Ovary (tissue), 3 donors: ENCODE measurements at regions not wholly inside any gene's neighbourhood (a gene's known extent, or its start where the extent isn't known, plus 50 kb on each side); places are given as distances from the start of the nearest gene placed in this dataset.
"Not testable (repeated sequence)": the region's sequence is repeated elsewhere in the genome, so short reads cannot be mapped to it uniquely, and the experiment has no call there.

Experiments used
- POLR2A ChIP-seq: fragments of 450-650 bp; IDR thresholded peaks from one replicate; pipeline ENCODE4 v1.6.1; 2017; ENCODE audit warnings: antibody characterized with exemption, mild to moderate bottlenecking, moderate library complexity
- TF ChIP-seq, protein P1 (sequence below), 3 donors: fragments of 450-650 bp in 2 of 3; fragments of 200-600 bp in 1 of 3; IDR thresholded peaks; one replicate each; pipeline versions ENCODE4 v1.5.1 to v1.8.0; 2016 to 2022; ENCODE audit warnings: antibody characterized with exemption in 3 of 3, mild to moderate bottlenecking in 1 of 3
- donor health status: DM: no; HTN: no; CAD: no.

DNA sequence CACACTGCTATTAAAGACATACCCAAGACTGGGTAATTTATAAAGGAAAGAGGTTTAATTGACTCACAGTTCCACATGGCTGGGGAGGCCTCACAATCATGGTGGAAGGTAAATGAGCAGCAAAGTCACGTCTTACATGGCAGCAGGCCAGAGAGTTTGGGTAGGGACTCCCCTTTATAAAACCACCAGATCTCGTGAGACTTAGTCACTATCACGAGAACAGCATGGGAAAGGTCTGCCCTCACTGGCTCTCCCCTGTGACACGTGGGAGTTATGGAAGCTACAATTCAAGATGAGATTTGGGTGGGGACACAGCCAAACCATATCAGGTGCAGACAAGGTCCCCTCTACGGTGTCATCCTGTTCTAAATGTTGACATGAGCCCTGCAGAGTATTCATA is 332.5 kb downstream of the QKI start:
- TF ChIP-seq, protein P1, sequence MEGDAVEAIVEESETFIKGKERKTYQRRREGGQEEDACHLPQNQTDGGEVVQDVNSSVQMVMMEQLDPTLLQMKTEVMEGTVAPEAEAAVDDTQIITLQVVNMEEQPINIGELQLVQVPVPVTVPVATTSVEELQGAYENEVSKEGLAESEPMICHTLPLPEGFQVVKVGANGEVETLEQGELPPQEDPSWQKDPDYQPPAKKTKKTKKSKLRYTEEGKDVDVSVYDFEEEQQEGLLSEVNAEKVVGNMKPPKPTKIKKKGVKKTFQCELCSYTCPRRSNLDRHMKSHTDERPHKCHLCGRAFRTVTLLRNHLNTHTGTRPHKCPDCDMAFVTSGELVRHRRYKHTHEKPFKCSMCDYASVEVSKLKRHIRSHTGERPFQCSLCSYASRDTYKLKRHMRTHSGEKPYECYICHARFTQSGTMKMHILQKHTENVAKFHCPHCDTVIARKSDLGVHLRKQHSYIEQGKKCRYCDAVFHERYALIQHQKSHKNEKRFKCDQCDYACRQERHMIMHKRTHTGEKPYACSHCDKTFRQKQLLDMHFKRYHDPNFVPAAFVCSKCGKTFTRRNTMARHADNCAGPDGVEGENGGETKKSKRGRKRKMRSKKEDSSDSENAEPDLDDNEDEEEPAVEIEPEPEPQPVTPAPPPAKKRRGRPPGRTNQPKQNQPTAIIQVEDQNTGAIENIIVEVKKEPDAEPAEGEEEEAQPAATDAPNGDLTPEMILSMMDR (IDR thresholded peaks at IDR 0.05): not testable (repeated sequence)
- not testable (repeated sequence) for TF ChIP-seq POLR2A
